Transverse colon (tissue), 4 donors: ENCODE measurements at regions not wholly inside any gene's neighbourhood (a gene's known extent, or its start where the extent isn't known, plus 50 kb on each side); places are given as distances from the start of the nearest gene placed in this dataset.
A peak's percentile ranks its signal among the peaks of the same experiment; 100 is the strongest.

Experiments used
- DNase-seq: peaks from one replicate; pipeline ENCODE4 v3.0.0-alpha.2; 2019
- H3K27ac ChIP-seq, 4 donors: fragments of 200-600 bp; sonication (generic); 2 replicates each; pipeline ENCODE4 v1.5.1; 2016 to 2018; ENCODE audit warnings: inconsistent platforms in 4 of 4
- H3K27me3 ChIP-seq: fragments of 200-600 bp; sonication (generic); 2 replicates; pipeline ENCODE4 v1.5.1; 2017; ENCODE audit warnings: inconsistent platforms
- H3K36me3 ChIP-seq, 4 donors: fragments of 200-600 bp; sonication (generic); 2 replicates each; pipeline ENCODE4 v1.5.1; 2017 to 2019; ENCODE audit warnings: inconsistent platforms in 4 of 4
- H3K4me1 ChIP-seq, 4 donors: fragments of 200-600 bp; sonication (generic); 2 replicates each; pipeline ENCODE4 v1.5.1; 2017 to 2020; ENCODE audit warnings: inconsistent platforms in 4 of 4
- H3K4me3 ChIP-seq, 4 donors: fragments of 200-600 bp; sonication (generic); 1 replicate in 1 of 4; 2 replicates in 3 of 4; pipeline versions ENCODE4 v1.5.1 to v1.6.1; 2017 to 2019; ENCODE audit warnings: inconsistent platforms in 4 of 4
- H3K9me3 ChIP-seq, 2 donors: fragments of 200-600 bp; sonication (generic); 2 replicates each; pipeline ENCODE4 v1.5.1; 2017 to 2019; ENCODE audit warnings: inconsistent platforms in 2 of 2
- CTCF ChIP-seq, 5 experiments: fragments of 200-600 bp in 3 of 5; fragments of 450-650 bp in 2 of 5; sonication (generic) in 3 of 5; IDR thresholded peaks; 1 replicate in 2 of 5; 2 replicates in 3 of 5; pipeline ENCODE4 v1.5.1; 2016 to 2017; ENCODE audit warnings: antibody characterized with exemption in 5 of 5, inconsistent platforms in 3 of 5, mild to moderate bottlenecking in 2 of 5, moderate library complexity in 1 of 5
- EP300 ChIP-seq: sonication (generic); formaldehyde crosslinking; IDR thresholded peaks from one replicate; pipeline ENCODE4 v1.6.1; 2017; ENCODE audit warnings: antibody characterized with exemption, low read depth
- POLR2A ChIP-seq: fragments of 450-650 bp; IDR thresholded peaks from one replicate; pipeline ENCODE4 v1.6.1; 2016; ENCODE audit warnings: antibody characterized with exemption, mild to moderate bottlenecking, moderate library complexity
- POLR2AphosphoS5 ChIP-seq, 3 donors: sonication (generic); formaldehyde crosslinking; IDR thresholded peaks; one replicate each; pipeline ENCODE4 v1.6.1; 2016; ENCODE audit warnings: antibody characterized with exemption in 3 of 3
- WGBS, 2 donors: methylation state at CpG; one replicate each; pipeline ENCODE4 v1.1.5; 2018; ENCODE audit warnings: low coverage in 1 of 2; 5-methylcytosine and 5-hydroxymethylcytosine counted together
- in situ Hi-C, 4 donors: fragments of 200-750 bp; cut with MboI; loops; one replicate each; pipeline versions ENCODE4 v1.15.0 to v1.15.1; 2017; ENCODE audit warnings: low sequenced_read_pairs in 3 of 4, low pct_ligation_motif_present in 1 of 4, low pct_unique_long_range_greater_than_20kb in 1 of 4
- intact Hi-C: fragments of 100-400 bp; cut with DNase I; formaldehyde crosslinking; loops from one replicate; pipeline ENCODE4 v1.15.1; 2023; ENCODE audit warnings: low total_unique reads

GRCh38 chr12:58570411-58570810 lies 349.9 kb downstream of the LRIG3 start:
- WGBS, 2 donors = 88 to 93% methylated on average over 1 of the region's 1 CpG
- no peaks in the 10 kb centered on the region for H3K27me3 ChIP-seq
- no peak overlapping the region for H3K4me3 ChIP-seq
- H3K27ac ChIP-seq = no peak overlapping the region
- intact Hi-C loops = no loop called here
- no peak for DNase-seq
- no peaks in the 10 kb centered on the region for H3K9me3 ChIP-seq
- in situ Hi-C loops = no loop called here
- H3K4me1 ChIP-seq = no peaks in the 10 kb centered on the region
- TF ChIP-seq EP300 (no peak), CTCF (IDR thresholded peaks at IDR 0.05) (no peak), POLR2A (no peak), POLR2AphosphoS5 (IDR thresholded peaks at IDR 0.05) (no peak)
- no peaks in the 10 kb centered on the region for H3K36me3 ChIP-seq

- Histone ChIP-seq H3K36me3 (no peaks in the 10 kb centered on the region), H3K4me1 (no peaks in the 10 kb centered on the region), H3K27me3 (no peaks in the 10 kb centered on the region), H3K4me3 (no peak overlapping the region), H3K9me3 (no peaks in the 10 kb centered on the region), H3K27ac (peak overlapping the region in 1 of 4 donors; percentile 37)
- WGBS, 2 donors = 60 to 62% methylated on average over 5 of the region's 5 CpGs
- DNase-seq = no peak
- in situ Hi-C loops = no loop called here
- intact Hi-C loops = no loop called here
- TF ChIP-seq POLR2AphosphoS5 (IDR thresholded peaks at IDR 0.05) (peak; percentile 31 to 62 (median 39)), CTCF (IDR thresholded peaks at IDR 0.05) (no peak), POLR2A (no peak), EP300 (no peak)
Measured at GRCh38 chr12:58575256-58575655, 345.0 kb downstream of the LRIG3 start.

GRCh38 chr12:58576081-58576480 lies 344.2 kb downstream of the LRIG3 start:
- TF ChIP-seq POLR2AphosphoS5 (IDR thresholded peaks at IDR 0.05) = no peak
- no peak for TF ChIP-seq POLR2A
- TF ChIP-seq CTCF (IDR thresholded peaks at IDR 0.05) = no peak
- no peak for TF ChIP-seq EP300
- 38 to 79% methylated on average over 2 to 5 of the region's 5 CpGs for WGBS, 2 donors
- in situ Hi-C loops (no loop called here), intact Hi-C loops (no loop called here)
- DNase-seq = no peak
- Histone ChIP-seq H3K27ac (peak overlapping the region in 2 of 4 donors; percentile 10 to 37), H3K4me3 (no peak overlapping the region), H3K9me3 (no peaks in the 10 kb centered on the region), H3K36me3 (no peaks in the 10 kb centered on the region), H3K27me3 (no peaks in the 10 kb centered on the region), H3K4me1 (no peaks in the 10 kb centered on the region)

- no peaks in the 10 kb centered on the region for H3K9me3 ChIP-seq
- in situ Hi-C loops (no loop called here), intact Hi-C loops (no loop called here)
- H3K36me3 ChIP-seq = no peaks in the 10 kb centered on the region
- DNase-seq = no peak
- TF ChIP-seq POLR2AphosphoS5 (IDR thresholded peaks at IDR 0.05) = peak in 1 of 3 donors; percentile 23
- TF ChIP-seq CTCF (IDR thresholded peaks at IDR 0.05) = no peak
- no peak for TF ChIP-seq POLR2A
- no peak for TF ChIP-seq EP300
- H3K27me3 ChIP-seq = no peaks in the 10 kb centered on the region
- WGBS, 2 donors = 58 to 62% methylated on average over 5 of the region's 5 CpGs
- H3K4me1 ChIP-seq = no peaks in the 10 kb centered on the region
- no peak overlapping the region for H3K4me3 ChIP-seq
- peak overlapping the region in 2 of 4 donors; percentile 10 to 44 for H3K27ac ChIP-seq
Measured at GRCh38 chr12:58576916-58577315, 343.4 kb downstream of the LRIG3 start.
